ENCODE measurements at regions not wholly inside any gene's neighbourhood (a gene's known extent, or its start where the extent isn't known, plus 50 kb on each side); places are given as distances from the start of the nearest gene placed in this dataset.

GRCh38 chr2:12834239-12834638 is 117.5 kb downstream of the TRIB2 start:
- H2AFZ ChIP-seq (ENCODE audit: low read length) = no peak overlapping the region
- peaks cover 0 to under 1% (median under 1%) of the 10 kb centered on the region in 4 experiments; a peak in 2 of 7 replicates for H3K4me1 ChIP-seq (replicated peaks in 1 of 4; ENCODE audit: control insufficient read depth in 3 of 4, insufficient read depth in 4 of 4, low read length in 3 of 4)
- no peaks in the 10 kb centered on the region for H4K20me1 ChIP-seq (replicated peaks in 1 of 2; ENCODE audit: control insufficient read depth in 1 of 2, insufficient read depth in 2 of 2, low read length in 2 of 2)
- no peak overlapping the region for H3K9ac ChIP-seq (replicated peaks in 1 of 4; ENCODE audit: extremely low read depth in 1 of 4, low read depth in 3 of 4, low read length in 3 of 4)
- no peaks in the 10 kb centered on the region for H3K23me2 ChIP-seq (ENCODE audit: low read depth, low read length)
- H2BK15ac ChIP-seq (ENCODE audit: low read length) = no peak overlapping the region
- no peak overlapping the region for H2BK120ac ChIP-seq (replicated peaks; ENCODE audit: low read depth, low read length)
- no peak overlapping the region for H4K8ac ChIP-seq (ENCODE audit: extremely low read depth, insufficient read depth, low read length)
- no peak overlapping the region for H3K23ac ChIP-seq (ENCODE audit: insufficient read length)
- no peak overlapping the region for H2AK5ac ChIP-seq (ENCODE audit: low read depth, low read length)
- DNase-seq (ENCODE audit: low read depth in 1 of 2, low spot score in 2 of 2) (no peak), FAIRE-seq (no peak)
- no peaks in the 10 kb centered on the region for H3K36me3 ChIP-seq (ENCODE audit: control insufficient read depth in 2 of 4, insufficient read depth in 4 of 4, low read length in 3 of 4)
- H4K91ac ChIP-seq (replicated peaks; ENCODE audit: insufficient read length, low read length) = no peak overlapping the region
- no peak overlapping the region for H3K4ac ChIP-seq (replicated peaks; ENCODE audit: insufficient read length, low read depth, low read length)
- H2BK12ac ChIP-seq (ENCODE audit: low read depth, low read length) = no peak overlapping the region
- H3K18ac ChIP-seq (ENCODE audit: extremely low read depth, low read length) = no peak overlapping the region
- H3K79me1 ChIP-seq (ENCODE audit: low read depth, low read length) = no peaks in the 10 kb centered on the region
- no peak overlapping the region for H3K14ac ChIP-seq (ENCODE audit: insufficient read length)
- H3K9me3 ChIP-seq (ENCODE audit: insufficient read depth in 2 of 2, low read depth in 1 of 2, low read length in 1 of 2) = no peaks in the 10 kb centered on the region
- H2BK20ac ChIP-seq (ENCODE audit: low read length) = no peak overlapping the region
- H3K79me2 ChIP-seq (ENCODE audit: control insufficient read depth in 1 of 2, insufficient read depth in 2 of 2, low read length in 2 of 2) = no peaks in the 10 kb centered on the region
- no peaks in the 10 kb centered on the region for H3K27me3 ChIP-seq (replicated peaks in 1 of 4; ENCODE audit: control insufficient read depth in 3 of 4, extremely low read depth in 1 of 4, insufficient read depth in 3 of 4, low read length in 3 of 4)
- no peak overlapping the region for H3K27ac ChIP-seq (ENCODE audit: low read depth, low read length)
- no peak overlapping the region for H3K56ac ChIP-seq (replicated peaks; ENCODE audit: insufficient read length, low read depth, low read length)
- H2BK5ac ChIP-seq (ENCODE audit: low read depth, low read length) = no peak overlapping the region
- no peak overlapping the region for H3K4me2 ChIP-seq (ENCODE audit: insufficient read depth in 1 of 2, low read depth in 2 of 2, low read length in 2 of 2)
- ChIA-PET CTCF (ENCODE audit: partially characterized antibody) (interaction anchor here (1.2 kb wide), 1 partner anchor 19 kb away, joined by 3 read pairs; no protein-coding TSS in a partner anchor), POLR2A (ENCODE audit: partially characterized antibody) (no interaction called here)
- H4K5ac ChIP-seq (ENCODE audit: insufficient read length, low read depth, low read length) = no peak overlapping the region
- TF ChIP-seq SIRT6 (IDR thresholded peaks at IDR 0.05; ENCODE audit: low read length) = no peak
- TF ChIP-seq, protein P1, sequence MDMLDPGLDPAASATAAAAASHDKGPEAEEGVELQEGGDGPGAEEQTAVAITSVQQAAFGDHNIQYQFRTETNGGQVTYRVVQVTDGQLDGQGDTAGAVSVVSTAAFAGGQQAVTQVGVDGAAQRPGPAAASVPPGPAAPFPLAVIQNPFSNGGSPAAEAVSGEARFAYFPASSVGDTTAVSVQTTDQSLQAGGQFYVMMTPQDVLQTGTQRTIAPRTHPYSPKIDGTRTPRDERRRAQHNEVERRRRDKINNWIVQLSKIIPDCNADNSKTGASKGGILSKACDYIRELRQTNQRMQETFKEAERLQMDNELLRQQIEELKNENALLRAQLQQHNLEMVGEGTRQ (IDR thresholded peaks at IDR 0.05; ENCODE audit: low read length) = no peak
- TF ChIP-seq, protein P2, sequence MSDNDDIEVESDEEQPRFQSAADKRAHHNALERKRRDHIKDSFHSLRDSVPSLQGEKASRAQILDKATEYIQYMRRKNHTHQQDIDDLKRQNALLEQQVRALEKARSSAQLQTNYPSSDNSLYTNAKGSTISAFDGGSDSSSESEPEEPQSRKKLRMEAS (IDR thresholded peaks at IDR 0.05) = no peak
- TF ChIP-seq ATF3 (IDR thresholded peaks at IDR 0.05; ENCODE audit: insufficient read depth, low read depth, low read length) = no peak
- TF ChIP-seq JUN (IDR thresholded peaks at IDR 0.05; ENCODE audit: low read depth, low read length) = no peak
- TF ChIP-seq CBX5 (IDR thresholded peaks at IDR 0.05; ENCODE audit: low read depth, low read length) = no peak
- TF ChIP-seq KDM1A (IDR thresholded peaks at IDR 0.05; ENCODE audit: borderline replicate concordance, low read length) = no peak
- no peak for TF ChIP-seq POLR2A (IDR thresholded peaks at IDR 0.05; ENCODE audit: control extremely low read depth in 1 of 2, low read depth in 2 of 2, low read length in 2 of 2)
- no peak for TF ChIP-seq ZNF274 (IDR thresholded peaks at IDR 0.05; ENCODE audit: borderline replicate concordance, extremely low read depth, low read length)
- TF ChIP-seq SIN3A (conservative IDR thresholded peaks at IDR 0.05 in 1 of 2, IDR thresholded peaks at IDR 0.05 in 1 of 2; ENCODE audit: low read depth in 1 of 2, low read length in 2 of 2) = no peak
- TF ChIP-seq RAD21 (IDR thresholded peaks at IDR 0.05 in 1 of 2, conservative IDR thresholded peaks at IDR 0.05 in 1 of 2; ENCODE audit: low read depth in 2 of 2, low read length in 2 of 2) = no peak
- TF ChIP-seq SIX5 (IDR thresholded peaks at IDR 0.05; ENCODE audit: low read depth, low read length) = no peak
- TF ChIP-seq SP4 (IDR thresholded peaks at IDR 0.05; ENCODE audit: low read length) = no peak
- 91% methylated on average over 3 of the region's 3 CpGs; no CpG with 5 or more reads in 1 of the 2 experiments for WGBS, 2 experiments (ENCODE audit: extremely low coverage in 1 of 2, insufficient coverage in 1 of 2, insufficient read length in 1 of 2, insufficient replicate concordance in 2 of 2, low coverage in 1 of 2, low lambda C conversion rate in 2 of 2, missing lambda C conversion rate in 1 of 2)
- no peak overlapping the region for H3K4me3 ChIP-seq (ENCODE audit: extremely low read depth in 1 of 4, insufficient read depth in 2 of 4, low read depth in 3 of 4, low read length in 4 of 4)

Data from H1 (cell line).